Ascending aorta (tissue), 2 donors: ENCODE measurements at regions not wholly inside any gene's neighbourhood (a gene's known extent, or its start where the extent isn't known, plus 50 kb on each side); places are given as distances from the start of the nearest gene placed in this dataset.

ENCODE experiments used
- DNase-seq, 2 donors: peaks; one replicate each; pipeline ENCODE4 v3.0.0-alpha.2; 2019; ENCODE audit warnings: low spot score in 2 of 2
- H3K27ac ChIP-seq, 2 donors: fragments of 200-600 bp; sonication (generic); one replicate each; pipeline ENCODE4 v1.5.1; 2016 to 2017; ENCODE audit warnings: mild to moderate bottlenecking in 1 of 2
- H3K27me3 ChIP-seq: fragments of 200-600 bp; sonication (generic); one replicate; pipeline ENCODE4 v1.5.1; 2017
- H3K36me3 ChIP-seq, 2 donors: fragments of 200-600 bp; sonication (generic); one replicate each; pipeline ENCODE4 v1.5.1; 2016
- H3K4me1 ChIP-seq, 2 donors: fragments of 200-600 bp; sonication (generic); one replicate each; pipeline ENCODE4 v1.5.1; 2016 to 2017; ENCODE audit warnings: mild to moderate bottlenecking in 1 of 2
- H3K4me3 ChIP-seq, 2 donors: fragments of 200-600 bp; sonication (generic); one replicate each; pipeline ENCODE4 v1.5.1; 2016 to 2017; ENCODE audit warnings: mild to moderate bottlenecking in 1 of 2
- H3K9me3 ChIP-seq, 2 donors: fragments of 200-600 bp; sonication (generic); one replicate each; pipeline ENCODE4 v1.5.1; 2016
- intact Hi-C: fragments of 100-400 bp; cut with DNase I; formaldehyde crosslinking; loops from one replicate; pipeline ENCODE4 v1.15.1; 2023
- TF ChIP-seq, protein P1 (sequence below), 3 experiments: fragments of 200-600 bp in 2 of 3; fragments of 450-650 bp in 1 of 3; sonication (generic) in 2 of 3; IDR thresholded peaks; one replicate each; pipeline ENCODE4 v1.5.1; 2016 to 2019; ENCODE audit warnings: antibody characterized with exemption in 3 of 3, mild to moderate bottlenecking in 1 of 3, moderate library complexity in 1 of 3

- Histone ChIP-seq H3K4me3 (no peak overlapping the region), H3K27ac (no peak overlapping the region), H3K9me3 (no peaks in the 10 kb centered on the region), H3K36me3 (no peaks in the 10 kb centered on the region), H3K4me1 (no peaks in the 10 kb centered on the region), H3K27me3 (no peaks in the 10 kb centered on the region)
- TF ChIP-seq, protein P1, sequence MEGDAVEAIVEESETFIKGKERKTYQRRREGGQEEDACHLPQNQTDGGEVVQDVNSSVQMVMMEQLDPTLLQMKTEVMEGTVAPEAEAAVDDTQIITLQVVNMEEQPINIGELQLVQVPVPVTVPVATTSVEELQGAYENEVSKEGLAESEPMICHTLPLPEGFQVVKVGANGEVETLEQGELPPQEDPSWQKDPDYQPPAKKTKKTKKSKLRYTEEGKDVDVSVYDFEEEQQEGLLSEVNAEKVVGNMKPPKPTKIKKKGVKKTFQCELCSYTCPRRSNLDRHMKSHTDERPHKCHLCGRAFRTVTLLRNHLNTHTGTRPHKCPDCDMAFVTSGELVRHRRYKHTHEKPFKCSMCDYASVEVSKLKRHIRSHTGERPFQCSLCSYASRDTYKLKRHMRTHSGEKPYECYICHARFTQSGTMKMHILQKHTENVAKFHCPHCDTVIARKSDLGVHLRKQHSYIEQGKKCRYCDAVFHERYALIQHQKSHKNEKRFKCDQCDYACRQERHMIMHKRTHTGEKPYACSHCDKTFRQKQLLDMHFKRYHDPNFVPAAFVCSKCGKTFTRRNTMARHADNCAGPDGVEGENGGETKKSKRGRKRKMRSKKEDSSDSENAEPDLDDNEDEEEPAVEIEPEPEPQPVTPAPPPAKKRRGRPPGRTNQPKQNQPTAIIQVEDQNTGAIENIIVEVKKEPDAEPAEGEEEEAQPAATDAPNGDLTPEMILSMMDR (IDR thresholded peaks at IDR 0.05), result no peak
- intact Hi-C loops, result no loop called here
- DNase-seq, result no peak
Measured at GRCh38 chr7:12751764-12752163, 64.3 kb downstream of the ARL4A start.

- Histone ChIP-seq H3K9me3 (no peaks in the 10 kb centered on the region), H3K4me1 (no peaks in the 10 kb centered on the region), H3K36me3 (no peaks in the 10 kb centered on the region), H3K27ac (no peak overlapping the region), H3K4me3 (no peak overlapping the region), H3K27me3 (no peaks in the 10 kb centered on the region)
- DNase-seq, result no peak
- intact Hi-C loops, result no loop called here
- TF ChIP-seq, protein P1 (IDR thresholded peaks at IDR 0.05), result no peak
Measured at GRCh38 chr7:12754179-12754578, 66.7 kb downstream of the ARL4A start.

DNA sequence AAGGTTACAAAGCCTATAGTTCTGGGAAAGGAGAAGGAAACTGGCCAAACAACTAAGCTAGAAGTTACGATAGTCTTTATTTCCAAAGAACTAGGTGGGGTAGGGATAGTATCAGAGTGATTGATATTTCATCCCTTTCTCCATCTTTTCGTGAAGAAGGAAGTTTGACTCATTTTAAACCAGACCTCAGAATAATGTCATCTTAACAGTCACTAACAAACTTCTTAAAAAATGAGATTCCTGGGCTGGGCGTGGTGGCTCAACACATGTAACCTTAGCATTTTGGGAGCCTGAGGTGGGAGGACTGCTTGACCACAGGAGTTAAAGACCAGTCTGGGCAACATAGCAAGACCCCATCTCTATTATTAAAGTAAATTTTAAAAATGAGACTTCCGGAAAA is 69.4 kb downstream of the ARL4A start:
- H3K4me3 ChIP-seq, result no peak overlapping the region
- intact Hi-C loops, result no loop called here
- DNase-seq, result no peak
- H3K4me1 ChIP-seq, result no peaks in the 10 kb centered on the region
- no peak overlapping the region for H3K27ac ChIP-seq
- H3K36me3 ChIP-seq, result no peaks in the 10 kb centered on the region
- TF ChIP-seq, protein P1 (IDR thresholded peaks at IDR 0.05), result no peak
- no peaks in the 10 kb centered on the region for H3K9me3 ChIP-seq
- H3K27me3 ChIP-seq, result no peaks in the 10 kb centered on the region

DNA sequence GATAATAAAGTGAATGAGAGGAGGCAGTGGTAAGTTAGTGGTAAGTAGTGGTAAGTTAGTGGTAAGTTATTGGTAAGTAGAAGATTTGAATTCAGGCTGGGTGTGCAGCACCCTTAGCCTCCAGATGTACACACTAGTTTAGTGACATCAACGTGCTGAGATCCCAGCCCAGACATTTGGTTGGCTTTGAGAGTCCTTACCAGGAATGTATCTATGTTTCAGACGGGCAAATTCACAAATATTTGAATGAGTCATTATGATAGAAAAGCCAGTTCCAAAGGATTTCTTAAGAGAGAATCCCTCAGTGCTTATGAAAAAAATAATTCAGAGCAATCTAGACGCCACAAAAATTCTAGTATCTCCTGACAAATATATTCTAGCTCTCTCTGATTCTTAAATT is 70.0 kb downstream of the ARL4A start:
- intact Hi-C loops, result no loop called here
- TF ChIP-seq, protein P1 (IDR thresholded peaks at IDR 0.05), result no peak
- no peak overlapping the region for H3K4me3 ChIP-seq

GRCh38 chr7:12759151-12759550 is 71.7 kb downstream of the ARL4A start:
- H3K27ac ChIP-seq, result no peak overlapping the region

More for the DNA sequence above, 70.0 kb downstream of the ARL4A start:
- no peaks in the 10 kb centered on the region for H3K4me1 ChIP-seq
- no peak for DNase-seq
- H3K9me3 ChIP-seq, result no peaks in the 10 kb centered on the region
- H3K27me3 ChIP-seq, result no peaks in the 10 kb centered on the region
- H3K27ac ChIP-seq, result no peak overlapping the region
- no peaks in the 10 kb centered on the region for H3K36me3 ChIP-seq

More at GRCh38 chr7:12759151-12759550, 71.7 kb downstream of the ARL4A start:
- no peaks in the 10 kb centered on the region for H3K4me1 ChIP-seq
- TF ChIP-seq, protein P1 (IDR thresholded peaks at IDR 0.05), result no peak
- intact Hi-C loops, result no loop called here
- H3K27me3 ChIP-seq, result no peaks in the 10 kb centered on the region
- DNase-seq, result no peak
- no peaks in the 10 kb centered on the region for H3K36me3 ChIP-seq
- H3K4me3 ChIP-seq, result no peak overlapping the region
- no peaks in the 10 kb centered on the region for H3K9me3 ChIP-seq
